Vagina (tissue), 2 donors: ENCODE measurements at regions not wholly inside any gene's neighbourhood (a gene's known extent, or its start where the extent isn't known, plus 50 kb on each side); places are given as distances from the start of the nearest gene placed in this dataset.

ENCODE experiments used
- CTCF ChIP-seq, 3 experiments: fragments of 450-650 bp in 2 of 3; fragments of 200-600 bp in 1 of 3; sonication (generic) in 1 of 3; IDR thresholded peaks; one replicate each; pipeline ENCODE4 v1.5.1; 2017 to 2019; ENCODE audit warnings: antibody characterized with exemption in 3 of 3, mild to moderate bottlenecking in 2 of 3, moderate library complexity in 2 of 3
- POLR2AphosphoS5 ChIP-seq, 2 donors: sonication (generic); formaldehyde crosslinking; IDR thresholded peaks; one replicate each; pipeline ENCODE4 v1.9.0; 2017; ENCODE audit warnings: antibody characterized with exemption in 2 of 2, mild to moderate bottlenecking in 2 of 2, low read depth in 1 of 2; ENCODE audit not compliant: insufficient read depth in 1 of 2

- TF ChIP-seq CTCF (IDR thresholded peaks at IDR 0.05) (no peak), POLR2AphosphoS5 (IDR thresholded peaks at IDR 0.05; ENCODE audit: insufficient read depth in 1 of 2, low read depth in 1 of 2) (no peak)
Measured at GRCh38 chr1:193421487-193421886, 235.1 kb upstream of the B3GALT2 start.
